ENCODE measurements at regions not wholly inside any gene's neighbourhood (a gene's known extent, or its start where the extent isn't known, plus 50 kb on each side); places are given as distances from the start of the nearest gene placed in this dataset.

DNA sequence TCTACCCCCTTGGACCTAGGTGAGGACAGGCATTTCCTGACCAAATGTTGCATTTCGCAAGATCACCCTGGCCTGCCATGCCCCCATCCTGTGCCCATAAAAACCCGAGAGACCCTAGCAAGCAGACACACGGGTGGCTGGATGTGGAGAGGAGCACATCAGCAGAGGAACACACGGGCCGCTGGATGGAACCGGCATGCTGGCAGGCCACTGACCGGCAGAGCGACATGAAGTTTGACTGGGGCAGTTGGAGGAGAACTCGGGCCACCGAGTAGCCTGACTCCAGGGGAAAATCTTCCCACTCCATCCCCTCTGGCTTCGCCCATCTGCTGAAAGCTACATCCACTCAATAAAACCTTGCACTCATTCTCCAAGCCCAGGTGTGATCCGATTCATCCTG lies 329.3 kb downstream of the FGF9 start:
- no peak for DNase-seq (ENCODE audit: low read depth)

DNA sequence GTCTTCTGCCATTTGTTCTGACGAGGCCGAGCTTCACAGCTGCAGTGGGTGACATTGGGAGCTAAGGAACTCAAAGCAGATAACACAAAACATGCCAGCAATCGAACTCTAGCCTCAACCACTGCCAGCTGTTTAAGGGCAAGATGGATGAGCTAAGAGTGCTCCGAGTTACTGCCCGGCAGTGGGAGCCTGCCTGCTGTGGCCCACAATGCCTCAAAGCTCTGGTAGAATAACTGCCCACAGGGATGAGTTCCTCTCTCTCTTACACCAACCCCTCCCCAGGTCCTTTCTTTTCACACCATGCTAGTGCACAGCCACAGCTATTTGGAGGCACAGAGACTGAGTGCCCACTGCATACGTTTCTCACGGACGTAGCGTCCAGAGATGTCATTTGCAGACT lies 330.5 kb downstream of the FGF9 start:
- DNase-seq (ENCODE audit: low read depth): no peak

DNA sequence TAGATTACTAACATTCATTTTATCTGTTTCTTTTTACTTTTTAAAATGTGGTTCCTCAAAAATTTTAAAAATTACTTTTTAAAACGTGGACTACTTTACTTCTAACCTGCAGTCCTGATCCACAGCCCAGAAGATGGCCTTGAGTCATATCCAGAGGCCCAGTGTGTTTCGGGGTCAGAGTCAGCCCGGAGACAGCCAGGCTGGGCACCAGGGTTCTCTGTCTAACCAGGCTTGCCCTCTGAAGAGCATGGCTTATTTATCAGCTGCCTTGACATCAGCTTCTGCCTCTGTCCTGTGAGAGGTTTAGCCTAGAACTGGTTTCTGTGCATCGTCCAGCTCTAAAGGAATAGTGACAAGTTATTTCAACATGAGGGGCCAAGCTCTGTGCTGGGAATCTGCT lies 332.0 kb downstream of the FGF9 start:
- DNase-seq (ENCODE audit: low read depth): no peak

DNA sequence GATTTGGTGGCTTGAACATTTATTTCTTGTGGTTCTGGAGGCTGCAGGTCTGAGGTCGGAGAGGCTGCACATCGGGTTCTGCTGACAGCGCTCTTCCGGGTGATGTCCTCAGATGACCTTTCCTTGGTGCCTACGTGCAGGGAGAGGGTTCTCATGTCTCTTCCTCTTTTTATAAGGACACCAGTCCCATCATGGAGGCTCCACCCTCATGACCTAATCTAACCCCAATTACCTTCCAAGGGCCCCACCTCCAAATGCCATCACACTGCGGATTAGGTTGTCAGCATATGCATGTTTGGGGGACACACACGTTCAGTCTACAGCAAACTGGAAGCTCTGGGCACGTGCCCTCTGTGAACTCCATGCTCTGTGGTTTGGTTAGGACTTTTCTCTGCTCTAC lies 338.6 kb downstream of the FGF9 start:
- no peak for DNase-seq (ENCODE audit: low read depth)

DNA sequence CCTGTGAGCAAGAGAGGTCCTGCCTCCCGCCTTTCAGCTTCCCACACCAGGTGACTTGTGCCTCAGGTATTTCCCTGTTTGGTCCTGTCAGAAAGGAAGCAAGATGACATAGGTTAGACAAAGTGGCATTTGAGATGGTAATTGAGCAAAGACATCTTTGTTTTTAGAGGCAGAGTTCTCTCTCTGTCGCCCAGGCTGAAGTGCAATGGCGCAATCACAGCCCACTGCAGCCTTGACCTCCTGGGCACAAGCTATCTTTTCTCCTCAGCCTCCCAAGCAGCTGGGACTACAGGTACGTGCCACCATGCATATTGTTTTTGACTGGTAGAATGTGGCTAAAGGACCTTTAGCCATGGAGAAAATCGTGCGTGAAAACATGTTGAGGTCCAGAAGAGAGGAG lies 339.1 kb downstream of the FGF9 start:
- DNase-seq (ENCODE audit: low read depth): no peak

DNA sequence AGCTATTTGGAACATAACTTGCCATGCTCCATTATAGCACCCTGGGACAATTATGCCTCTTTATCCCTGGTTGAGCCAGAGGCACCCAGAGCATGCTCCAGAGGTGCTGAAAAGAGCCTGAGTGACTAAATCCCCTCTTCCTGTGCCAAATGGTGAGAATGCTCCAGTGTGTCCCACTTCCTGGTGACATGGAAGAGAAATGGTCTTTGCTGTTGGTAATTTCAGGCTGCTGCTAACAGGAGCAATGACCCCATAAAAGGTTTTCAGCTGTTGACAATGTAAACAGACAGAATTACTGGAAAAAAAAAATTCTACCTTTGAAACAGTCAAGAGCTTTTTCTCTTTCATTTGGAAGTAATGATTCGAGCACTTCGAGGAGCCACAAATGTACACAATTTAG lies 341.8 kb downstream of the FGF9 start:
- DNase-seq (ENCODE audit: low read depth): no peak

DNA sequence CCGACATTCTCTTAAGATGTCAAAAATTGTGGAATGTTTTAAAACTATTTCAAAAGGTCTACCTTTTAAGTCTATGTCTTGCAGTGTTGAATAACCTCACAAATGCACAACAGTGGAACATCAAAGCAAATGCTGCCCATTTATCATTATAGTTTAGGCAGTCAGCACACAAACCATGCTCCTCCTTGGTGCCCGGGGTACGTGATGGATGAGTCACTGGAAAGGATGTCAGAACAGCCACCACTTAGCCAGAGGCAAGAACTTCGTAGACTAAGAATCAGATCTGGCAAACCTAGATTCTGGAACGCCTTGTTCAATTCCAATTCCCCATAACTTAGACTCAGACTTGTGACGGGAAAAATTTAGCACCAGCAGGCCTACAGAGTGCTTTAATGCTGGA lies 343.6 kb downstream of the FGF9 start:
- DNase-seq (ENCODE audit: low read depth): peak; percentile 13

DNA sequence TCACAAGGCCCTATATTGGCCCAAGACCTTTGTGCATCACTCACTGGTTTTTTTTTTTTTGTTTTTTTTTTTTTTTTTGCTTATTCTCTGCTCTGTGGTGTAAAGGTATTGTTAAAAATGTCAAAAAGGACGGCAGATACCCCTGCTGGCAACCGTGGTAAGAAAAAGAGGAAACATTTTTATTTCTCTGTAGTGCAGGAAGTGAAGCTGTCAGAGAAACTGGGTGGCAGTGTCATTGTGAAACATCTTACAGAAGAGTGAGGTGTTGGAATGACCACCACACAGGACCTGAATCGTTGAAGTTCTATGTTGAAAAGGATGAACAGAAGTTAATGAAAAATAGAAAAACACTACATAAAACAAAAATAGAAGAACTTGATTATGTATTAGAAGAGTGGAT lies 346.4 kb downstream of the FGF9 start:
- no peak for DNase-seq (ENCODE audit: low read depth)

DNA sequence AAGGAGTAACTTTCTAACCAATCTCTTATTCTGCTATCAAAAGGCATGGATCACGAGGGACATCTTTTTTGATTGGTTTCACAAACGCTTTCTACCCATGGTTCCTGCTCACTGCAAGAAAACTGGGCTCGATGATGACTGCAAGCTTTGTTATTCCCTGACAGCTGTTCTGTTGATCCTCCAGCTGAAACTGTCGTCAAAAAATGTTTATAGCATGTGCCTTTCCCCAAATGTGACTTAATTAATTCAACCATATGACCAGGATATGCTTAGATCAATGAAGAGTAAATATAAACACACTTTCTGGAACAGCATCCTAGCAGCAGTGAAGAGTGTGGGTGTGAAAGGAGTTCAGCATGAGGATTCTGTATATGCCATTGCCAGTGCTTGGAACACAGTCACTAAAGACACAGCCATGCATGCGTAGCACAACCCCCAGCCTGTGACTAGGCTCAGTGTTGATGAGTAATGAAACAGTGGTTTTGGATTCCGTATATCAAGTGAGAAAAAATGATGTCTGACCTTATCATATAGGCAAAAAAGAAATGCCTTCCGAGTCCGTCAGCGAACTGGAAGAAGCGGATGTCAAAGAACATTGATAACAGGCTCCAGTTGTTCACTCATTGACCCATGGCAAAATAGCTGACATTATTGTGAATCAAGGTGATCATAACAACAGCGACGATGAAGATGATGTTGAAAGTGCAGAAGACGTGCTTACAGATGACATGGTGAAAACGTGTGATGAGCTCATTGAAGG lies 347.4 kb downstream of the FGF9 start:
- DNase-seq (ENCODE audit: low read depth): no peak

DNA sequence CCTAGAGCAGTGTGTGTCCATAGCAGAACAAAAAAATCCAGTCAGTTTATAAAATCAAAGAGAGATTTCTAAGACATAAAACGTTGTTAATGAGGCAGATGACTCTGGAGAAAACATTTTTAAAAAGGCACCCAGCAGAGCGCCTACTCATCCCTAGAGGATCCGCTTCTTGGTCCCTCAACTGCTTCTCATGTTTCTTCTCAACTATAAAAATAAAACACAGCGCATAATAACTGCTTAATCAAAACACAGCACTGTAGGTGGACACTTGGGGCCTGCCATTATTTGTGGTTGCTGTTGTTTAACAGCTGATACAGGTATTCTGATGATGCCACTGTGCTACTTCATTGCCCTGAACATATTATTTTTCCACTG lies 347.9 kb downstream of the FGF9 start:
- no peak for DNase-seq (ENCODE audit: low read depth)

DNA sequence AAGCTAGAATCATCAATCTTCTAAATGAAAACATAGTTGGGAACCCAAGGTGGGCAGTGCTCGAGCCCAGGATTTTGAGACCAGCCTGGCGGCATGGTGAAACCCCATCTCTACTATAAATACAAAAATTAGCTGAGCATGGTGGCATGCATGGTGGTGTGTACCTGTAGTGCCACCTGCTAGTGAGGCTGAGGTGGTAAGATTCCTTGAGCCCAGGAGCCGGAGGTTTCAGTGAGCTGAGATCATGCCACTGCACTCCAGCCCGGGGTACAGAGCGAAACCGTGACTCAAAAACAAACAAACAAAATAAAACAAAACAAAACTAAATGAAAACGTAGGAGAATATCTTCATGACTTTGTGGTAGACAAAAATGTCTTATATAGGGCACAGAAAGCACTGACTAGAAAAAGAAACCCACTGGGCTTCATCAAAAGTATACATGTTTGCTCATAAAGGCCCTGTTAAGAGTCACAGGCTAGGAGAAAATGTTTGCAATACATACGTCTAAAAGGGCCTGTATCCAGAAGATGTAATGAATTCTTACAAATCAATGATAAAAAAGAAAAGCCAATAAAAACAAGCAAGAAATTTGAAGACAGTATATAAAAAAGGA lies 353.6 kb downstream of the FGF9 start:
- no peak for DNase-seq (ENCODE audit: low read depth)

DNA sequence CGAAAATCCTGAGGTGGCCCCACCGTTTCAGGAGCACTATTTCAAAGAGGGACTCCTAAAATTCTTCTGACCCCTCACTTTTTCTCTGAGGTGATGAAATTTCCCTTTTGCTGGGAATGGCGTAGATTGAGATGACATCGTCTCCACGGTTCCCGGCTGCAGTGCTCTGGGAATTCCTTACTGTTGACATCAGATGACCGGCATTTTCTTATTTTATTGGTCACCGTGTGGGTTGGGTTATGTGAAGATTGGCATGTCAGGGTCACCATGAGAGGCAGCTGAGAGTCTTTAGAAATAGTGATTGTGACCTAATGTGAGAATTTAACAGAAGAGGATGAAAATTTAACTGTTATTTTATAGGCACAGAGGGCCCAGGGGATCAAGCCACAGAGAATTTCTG lies 356.7 kb downstream of the FGF9 start:
- no peak for DNase-seq (ENCODE audit: low read depth)

DNA sequence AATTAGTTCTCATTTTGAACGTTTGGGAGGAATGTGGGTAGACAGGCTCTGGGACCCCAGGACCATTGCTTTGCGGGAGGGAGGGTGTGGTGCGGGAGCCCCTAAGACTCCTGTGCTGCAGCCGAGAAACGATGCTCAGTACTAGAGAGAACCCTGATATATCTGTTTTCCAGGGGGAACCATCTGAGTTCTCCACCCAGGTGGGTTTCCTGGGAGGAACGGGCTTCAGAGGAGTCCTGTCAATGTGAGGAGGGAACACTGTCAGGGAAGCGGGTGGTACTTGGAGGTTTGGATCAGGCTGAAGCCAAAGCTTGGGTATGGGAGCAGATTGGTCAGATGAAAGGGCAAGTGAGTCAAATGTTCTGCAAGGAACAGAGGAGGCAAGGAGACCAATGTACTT lies 358.0 kb downstream of the FGF9 start:
- DNase-seq (ENCODE audit: low read depth): no peak

DNA sequence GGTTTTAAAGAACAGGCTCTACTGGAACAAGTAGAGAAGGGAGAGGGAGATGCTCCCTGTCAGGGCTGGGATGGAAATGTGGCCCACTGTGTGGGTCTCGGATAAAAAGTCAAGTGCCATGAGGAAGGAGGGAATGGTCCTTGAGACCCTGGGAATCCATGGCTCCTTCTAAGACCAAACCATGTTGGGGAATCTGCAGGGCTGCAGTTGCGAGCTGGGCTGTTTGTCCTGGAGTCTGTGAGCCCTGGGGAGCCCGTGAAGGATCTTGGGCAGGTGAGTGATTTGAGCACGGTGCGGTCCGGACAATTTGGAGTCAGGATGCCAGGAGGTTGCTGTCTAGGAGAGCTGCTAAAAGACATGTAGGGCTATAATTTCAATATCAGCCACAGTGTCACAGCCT lies 359.4 kb downstream of the FGF9 start:
- DNase-seq (ENCODE audit: low read depth): no peak

DNA sequence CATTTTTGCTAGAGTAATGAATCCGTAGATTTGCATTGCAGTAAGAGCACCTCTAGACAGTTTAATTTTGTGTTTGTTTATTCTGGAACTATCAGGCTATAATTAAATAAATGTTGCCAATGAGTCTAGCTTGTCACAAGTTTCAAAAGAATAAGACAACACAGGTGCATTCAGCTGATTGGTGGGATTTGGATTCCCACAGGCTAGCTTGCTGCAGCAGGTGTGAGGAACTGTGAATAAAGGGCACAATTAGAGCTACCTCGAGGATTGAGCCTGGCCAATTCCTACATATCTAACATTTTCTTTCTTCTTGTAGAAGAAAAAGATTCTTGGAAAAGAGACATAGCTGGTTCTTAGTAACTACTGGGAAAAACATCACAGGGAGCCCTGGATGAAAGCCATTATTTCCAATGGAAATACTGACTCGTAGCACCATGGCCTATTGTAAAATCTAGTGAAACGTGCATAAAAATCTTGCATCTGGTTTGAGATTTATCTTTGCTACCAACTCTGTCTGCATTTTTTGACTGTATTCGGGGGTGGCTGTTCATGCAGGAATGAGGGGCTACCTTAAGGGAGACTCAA lies 360.9 kb downstream of the FGF9 start:
- no peak for DNase-seq (ENCODE audit: low read depth)

DNA sequence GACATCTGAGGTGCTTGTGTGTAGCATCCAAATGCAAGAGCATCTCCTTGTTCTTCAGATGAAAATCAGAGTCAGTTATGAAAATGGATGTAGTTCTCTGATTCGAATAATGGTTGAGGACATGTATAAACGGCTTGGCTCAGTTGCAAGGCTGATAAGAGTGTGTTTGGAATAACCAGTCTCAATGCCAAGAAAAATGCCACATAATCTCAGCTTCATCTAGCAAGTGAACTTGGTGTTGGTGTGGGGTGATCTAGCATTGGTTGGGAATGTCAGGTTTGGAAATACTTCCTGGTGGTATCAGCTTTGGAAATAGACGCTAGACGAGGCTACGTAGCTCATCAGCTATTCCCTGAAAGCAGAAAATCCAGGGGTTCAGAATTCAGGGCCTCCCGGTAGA lies 362.0 kb downstream of the FGF9 start:
- DNase-seq (ENCODE audit: low read depth): no peak

DNA sequence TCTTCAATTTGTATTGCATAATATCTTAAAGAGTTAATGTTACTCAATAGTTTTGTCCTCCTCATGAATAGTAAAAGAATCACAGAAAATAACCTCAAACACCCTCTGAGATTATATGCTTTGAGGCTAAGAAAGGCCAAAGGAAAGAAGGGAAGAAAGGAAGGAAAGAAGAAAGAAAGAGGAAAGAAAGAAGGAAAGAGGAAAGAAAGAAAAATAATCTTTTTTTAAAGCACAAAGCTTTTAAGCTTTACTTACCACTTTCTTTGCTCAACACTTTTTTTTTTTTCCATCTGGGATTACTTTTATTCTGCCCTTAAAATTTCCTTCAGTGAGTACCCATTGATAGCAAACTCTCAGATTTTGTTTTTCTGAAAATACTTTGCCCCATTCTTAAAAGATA lies 369.1 kb downstream of the FGF9 start:
- no peak for DNase-seq (ENCODE audit: low read depth)

DNA sequence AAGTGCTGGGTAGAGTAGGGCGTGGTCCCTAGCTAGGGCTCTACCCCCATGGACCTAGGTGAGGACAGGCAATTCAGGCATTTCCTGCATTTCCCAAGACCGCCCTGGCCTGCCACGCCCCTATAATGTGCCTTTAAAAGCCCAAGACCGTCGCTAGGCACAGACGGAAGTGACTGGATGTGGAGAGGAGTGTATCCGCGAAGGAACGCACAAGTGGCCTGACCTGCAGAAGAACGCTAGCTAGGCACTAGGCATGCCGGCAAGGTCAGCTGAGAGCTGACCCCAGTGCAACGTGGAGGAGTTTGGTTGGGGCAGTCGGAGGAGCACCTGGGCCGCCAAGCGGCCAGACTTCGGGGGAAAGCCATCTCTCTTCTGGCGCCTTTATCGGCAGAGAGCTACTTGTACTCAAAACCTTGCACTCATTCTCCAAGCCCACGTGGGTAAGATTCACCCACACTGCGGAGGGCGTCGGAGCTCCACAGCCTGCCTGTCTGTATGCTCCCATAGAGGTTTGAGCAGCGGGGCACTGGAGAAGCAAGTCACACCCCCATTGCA lies 370.0 kb downstream of the FGF9 start:
- DNase-seq (ENCODE audit: low read depth): peak; percentile 23

DNA sequence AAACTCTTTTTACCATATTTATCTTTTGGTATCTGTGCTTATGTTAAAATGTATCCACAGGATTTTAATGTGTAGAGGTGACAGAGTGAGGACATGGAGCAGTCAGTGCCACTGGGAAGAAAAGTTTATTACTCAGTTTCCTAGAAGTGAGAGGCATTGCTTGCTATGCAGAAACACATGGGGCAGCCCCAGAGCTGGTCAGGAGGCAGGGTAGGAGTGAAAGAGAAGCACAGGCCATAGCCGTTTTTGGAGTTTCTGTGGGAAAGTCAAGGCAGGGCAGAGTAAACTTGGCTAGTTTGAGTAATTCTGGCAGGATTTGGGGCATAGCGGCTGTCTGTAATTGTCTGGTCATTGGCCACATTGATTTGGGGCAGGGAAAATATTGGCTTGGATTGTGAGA lies 370.9 kb downstream of the FGF9 start:
- DNase-seq (ENCODE audit: low read depth): no peak

DNA sequence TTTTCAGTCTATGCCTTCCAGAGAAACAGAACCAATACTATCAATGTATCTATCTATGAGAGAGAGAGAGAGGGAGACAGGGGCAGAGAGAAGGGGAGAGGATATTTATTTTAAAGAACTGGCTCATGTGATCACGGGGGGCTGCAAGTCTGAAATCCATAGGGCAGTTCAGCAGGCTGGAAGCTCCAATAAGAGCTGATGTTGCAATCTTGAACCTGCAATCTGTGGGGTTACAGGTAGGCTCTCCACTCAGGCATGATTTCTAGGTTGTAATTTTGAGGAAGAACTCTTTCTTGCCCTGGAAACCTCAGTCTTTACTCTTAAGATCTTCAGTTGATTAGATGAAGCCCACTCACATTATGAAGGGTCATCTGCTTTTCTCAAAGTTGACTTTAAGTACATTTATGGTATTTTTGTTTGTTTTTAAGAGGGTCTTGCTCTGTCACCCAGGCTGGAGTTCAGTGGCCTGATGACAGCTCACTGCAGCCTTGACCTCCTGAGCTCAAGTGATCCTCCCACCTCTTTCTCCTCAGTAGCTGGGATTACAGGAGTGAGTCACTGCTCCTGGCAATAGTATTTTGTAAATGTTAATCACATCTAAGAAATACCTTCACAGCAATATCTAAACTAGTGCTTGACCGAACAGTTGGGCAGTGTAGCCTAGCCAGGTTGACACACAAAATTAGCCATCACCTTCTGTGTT lies 376.4 kb downstream of the FGF9 start:
- DNase-seq (ENCODE audit: low read depth): no peak

DNA sequence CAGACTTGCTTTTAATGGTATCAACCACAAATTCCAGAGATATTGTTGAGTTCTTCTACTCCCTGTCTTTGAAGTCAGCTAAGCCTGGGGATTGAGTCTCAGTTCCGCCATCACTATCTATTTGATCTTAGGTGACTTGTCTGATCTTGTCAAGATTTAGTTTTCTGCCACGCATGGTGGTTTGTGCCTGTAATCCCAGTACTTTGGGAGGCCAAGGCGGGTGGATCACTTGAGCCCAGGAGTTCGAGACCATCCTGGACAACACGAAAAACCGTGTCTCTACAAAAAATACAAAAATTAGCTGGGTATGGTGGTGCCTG lies 376.9 kb downstream of the FGF9 start:
- no peak for DNase-seq (ENCODE audit: low read depth)

DNA sequence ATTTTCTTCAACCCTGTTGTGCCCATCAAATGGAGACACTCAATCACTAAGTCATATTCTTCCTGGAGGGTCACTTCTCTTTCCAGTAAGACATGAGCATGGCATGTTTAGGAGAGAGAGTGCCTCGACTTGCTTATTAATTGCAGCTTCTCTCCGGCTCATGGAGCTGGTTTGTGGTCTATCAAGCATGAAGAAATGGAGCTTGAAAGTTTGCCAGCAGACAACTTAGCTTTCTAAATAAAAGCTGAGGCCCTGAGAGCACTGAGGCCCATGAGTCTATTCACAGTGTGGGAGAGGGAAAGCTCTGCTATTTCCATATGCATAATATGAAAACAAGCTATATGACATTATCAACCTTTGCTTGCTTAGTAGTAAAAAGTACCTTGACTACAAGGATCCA lies 378.5 kb downstream of the FGF9 start:
- DNase-seq (ENCODE audit: low read depth): no peak
